Panc1 (cell line): ENCODE measurements at regions not wholly inside any gene's neighbourhood (a gene's known extent, or its start where the extent isn't known, plus 50 kb on each side); places are given as distances from the start of the nearest gene placed in this dataset.

Source experiments
- POLR2AphosphoS5 ChIP-seq: IDR thresholded peaks from 2 replicates; pipeline ENCODE4 v1.6.1; 2012; ENCODE audit warnings: mild to moderate bottlenecking, low read depth, low read length, moderate library complexity
- SIN3A ChIP-seq: IDR thresholded peaks from 2 replicates; pipeline ENCODE4 v1.6.1; 2012; ENCODE audit warnings: low read depth, mild to moderate bottlenecking, low read length, moderate library complexity, borderline replicate concordance; ENCODE audit not compliant: insufficient read depth
- TF ChIP-seq, protein P1 (sequence below): fragments of 450-650 bp; IDR thresholded peaks from 2 replicates; pipeline ENCODE4 v1.5.1; 2017; ENCODE audit warnings: mild to moderate bottlenecking
- TF ChIP-seq, protein P2 (sequence below), 2 experiments: IDR thresholded peaks; 2 replicates each; pipeline ENCODE4 v1.6.1; 2011 to 2012; ENCODE audit warnings: low read depth in 2 of 2, control low read depth in 1 of 2, low read length in 1 of 2, mild to moderate bottlenecking in 1 of 2, moderate library complexity in 1 of 2; ENCODE audit not compliant: insufficient read depth in 1 of 2

DNA sequence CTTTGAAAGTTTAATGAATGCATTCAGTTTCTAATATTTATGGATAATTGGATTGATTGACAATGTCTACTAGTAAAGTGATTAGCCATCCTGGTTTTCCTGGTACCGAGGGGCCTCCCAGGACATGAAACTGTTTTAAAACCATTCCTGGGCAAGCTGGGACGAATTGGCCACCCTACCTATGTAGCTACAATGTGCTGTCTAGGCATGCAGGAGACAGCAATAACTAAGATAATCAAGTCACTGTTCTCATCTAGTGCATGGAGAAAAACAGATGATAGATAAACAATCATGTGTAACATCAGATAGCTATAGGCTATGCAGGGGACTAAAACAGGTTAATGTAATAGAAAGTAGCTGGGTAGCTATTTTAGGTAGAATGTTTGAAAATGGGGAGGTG, 67.1 kb downstream of the PMAIP1 start:
- TF ChIP-seq, protein P1, sequence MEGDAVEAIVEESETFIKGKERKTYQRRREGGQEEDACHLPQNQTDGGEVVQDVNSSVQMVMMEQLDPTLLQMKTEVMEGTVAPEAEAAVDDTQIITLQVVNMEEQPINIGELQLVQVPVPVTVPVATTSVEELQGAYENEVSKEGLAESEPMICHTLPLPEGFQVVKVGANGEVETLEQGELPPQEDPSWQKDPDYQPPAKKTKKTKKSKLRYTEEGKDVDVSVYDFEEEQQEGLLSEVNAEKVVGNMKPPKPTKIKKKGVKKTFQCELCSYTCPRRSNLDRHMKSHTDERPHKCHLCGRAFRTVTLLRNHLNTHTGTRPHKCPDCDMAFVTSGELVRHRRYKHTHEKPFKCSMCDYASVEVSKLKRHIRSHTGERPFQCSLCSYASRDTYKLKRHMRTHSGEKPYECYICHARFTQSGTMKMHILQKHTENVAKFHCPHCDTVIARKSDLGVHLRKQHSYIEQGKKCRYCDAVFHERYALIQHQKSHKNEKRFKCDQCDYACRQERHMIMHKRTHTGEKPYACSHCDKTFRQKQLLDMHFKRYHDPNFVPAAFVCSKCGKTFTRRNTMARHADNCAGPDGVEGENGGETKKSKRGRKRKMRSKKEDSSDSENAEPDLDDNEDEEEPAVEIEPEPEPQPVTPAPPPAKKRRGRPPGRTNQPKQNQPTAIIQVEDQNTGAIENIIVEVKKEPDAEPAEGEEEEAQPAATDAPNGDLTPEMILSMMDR, result no peak
- TF ChIP-seq POLR2AphosphoS5 (no peak), SIN3A (no peak)
- TF ChIP-seq, protein P2, sequence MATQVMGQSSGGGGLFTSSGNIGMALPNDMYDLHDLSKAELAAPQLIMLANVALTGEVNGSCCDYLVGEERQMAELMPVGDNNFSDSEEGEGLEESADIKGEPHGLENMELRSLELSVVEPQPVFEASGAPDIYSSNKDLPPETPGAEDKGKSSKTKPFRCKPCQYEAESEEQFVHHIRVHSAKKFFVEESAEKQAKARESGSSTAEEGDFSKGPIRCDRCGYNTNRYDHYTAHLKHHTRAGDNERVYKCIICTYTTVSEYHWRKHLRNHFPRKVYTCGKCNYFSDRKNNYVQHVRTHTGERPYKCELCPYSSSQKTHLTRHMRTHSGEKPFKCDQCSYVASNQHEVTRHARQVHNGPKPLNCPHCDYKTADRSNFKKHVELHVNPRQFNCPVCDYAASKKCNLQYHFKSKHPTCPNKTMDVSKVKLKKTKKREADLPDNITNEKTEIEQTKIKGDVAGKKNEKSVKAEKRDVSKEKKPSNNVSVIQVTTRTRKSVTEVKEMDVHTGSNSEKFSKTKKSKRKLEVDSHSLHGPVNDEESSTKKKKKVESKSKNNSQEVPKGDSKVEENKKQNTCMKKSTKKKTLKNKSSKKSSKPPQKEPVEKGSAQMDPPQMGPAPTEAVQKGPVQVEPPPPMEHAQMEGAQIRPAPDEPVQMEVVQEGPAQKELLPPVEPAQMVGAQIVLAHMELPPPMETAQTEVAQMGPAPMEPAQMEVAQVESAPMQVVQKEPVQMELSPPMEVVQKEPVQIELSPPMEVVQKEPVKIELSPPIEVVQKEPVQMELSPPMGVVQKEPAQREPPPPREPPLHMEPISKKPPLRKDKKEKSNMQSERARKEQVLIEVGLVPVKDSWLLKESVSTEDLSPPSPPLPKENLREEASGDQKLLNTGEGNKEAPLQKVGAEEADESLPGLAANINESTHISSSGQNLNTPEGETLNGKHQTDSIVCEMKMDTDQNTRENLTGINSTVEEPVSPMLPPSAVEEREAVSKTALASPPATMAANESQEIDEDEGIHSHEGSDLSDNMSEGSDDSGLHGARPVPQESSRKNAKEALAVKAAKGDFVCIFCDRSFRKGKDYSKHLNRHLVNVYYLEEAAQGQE (IDR thresholded peaks at IDR 0.05; ENCODE audit: insufficient read depth in 1 of 2, low read depth in 2 of 2, low read length in 1 of 2), result no peak
